H1 (cell line): ENCODE measurements at regions not wholly inside any gene's neighbourhood (a gene's known extent, or its start where the extent isn't known, plus 50 kb on each side); places are given as distances from the start of the nearest gene placed in this dataset.

ENCODE experiments used
- CTCF ChIA-PET: fragments of 300-600 bp; sonication (Branson Sonifier 250); formaldehyde crosslinking; loops from one replicate; lab custom pipeline; 2021; ENCODE audit not compliant: partially characterized antibody; lab: Charles Lee
- POLR2A ChIA-PET: fragments of 300-600 bp; sonication (Branson Sonifier 250); formaldehyde crosslinking; loops from one replicate; lab custom pipeline; 2021; ENCODE audit warnings: inconsistent platforms; ENCODE audit not compliant: partially characterized antibody; lab: Charles Lee
- DNase-seq, 2 experiments: peaks; one replicate each; pipeline versions ENCODE4 v3.0.0 to v3.0.0-alpha.2; 2010 to 2022; ENCODE audit warnings: low spot score in 2 of 2, low read depth in 1 of 2, mixed read lengths in 1 of 2
- FAIRE-seq: peaks from 2 replicates; lab custom pipeline; 2011; peaks lifted over from hg19 to GRCh38; lab: Jason Lieb, UNC
- H2AFZ ChIP-seq: 2 replicates; pipeline ENCODE4 v1.8.1; 2012; ENCODE audit warnings: low read length, inconsistent platforms
- H2AK5ac ChIP-seq: 2 replicates; pipeline ENCODE4 v1.6.1; 2013; ENCODE audit warnings: low read depth, low read length
- H2BK120ac ChIP-seq: replicated peaks from 2 replicates; pipeline ENCODE3; 2013; ENCODE audit warnings: low read depth, low read length, inconsistent platforms
- H2BK12ac ChIP-seq: 2 replicates; pipeline ENCODE4 v1.6.1; 2013; ENCODE audit warnings: low read depth, low read length
- H2BK15ac ChIP-seq: 2 replicates; pipeline ENCODE4 v1.6.1; 2013; ENCODE audit warnings: low read length
- H2BK20ac ChIP-seq: 2 replicates; pipeline ENCODE4 v1.6.1; 2013; ENCODE audit warnings: low read length
- H2BK5ac ChIP-seq: 2 replicates; pipeline ENCODE4 v1.6.1; 2013; ENCODE audit warnings: low read depth, low read length
- H3K14ac ChIP-seq: 2 replicates; pipeline ENCODE4 v1.6.1; 2013; ENCODE audit warnings: inconsistent platforms; ENCODE audit not compliant: insufficient read length
- H3K18ac ChIP-seq: 2 replicates; pipeline ENCODE4 v1.6.1; 2013; ENCODE audit warnings: low read length; ENCODE audit errors: extremely low read depth
- H3K23ac ChIP-seq: 2 replicates; pipeline ENCODE4 v1.6.1; 2013; ENCODE audit warnings: inconsistent platforms; ENCODE audit not compliant: insufficient read length
- H3K23me2 ChIP-seq: 2 replicates; pipeline ENCODE4 v1.6.1; 2013; ENCODE audit warnings: low read depth, low read length
- H3K27ac ChIP-seq: 2 replicates; pipeline ENCODE4 v1.6.1; 2011; ENCODE audit warnings: low read depth, low read length, inconsistent platforms
- H3K27me3 ChIP-seq, 4 experiments: replicated peaks in 1 of 4; 1 replicate in 1 of 4; 2 replicates in 3 of 4; pipeline versions ENCODE4 v1.6.1 to v1.8.1; 2011 to 2013; ENCODE audit warnings: low read length in 3 of 4, mild to moderate bottlenecking in 3 of 4, inconsistent platforms in 2 of 4, mixed read lengths in 2 of 4, moderate library complexity in 1 of 4; ENCODE audit not compliant: control insufficient read depth in 3 of 4, insufficient read depth in 3 of 4; ENCODE audit errors: extremely low read depth in 1 of 4
- H3K36me3 ChIP-seq, 4 experiments: 2 replicates each; pipeline versions ENCODE4 v1.6.1 to v1.8.1; 2011 to 2013; ENCODE audit warnings: mild to moderate bottlenecking in 4 of 4, low read length in 3 of 4, moderate library complexity in 2 of 4, control low read depth in 1 of 4, inconsistent platforms in 1 of 4; ENCODE audit not compliant: insufficient read depth in 4 of 4, control insufficient read depth in 2 of 4
- H3K4ac ChIP-seq: replicated peaks from 2 replicates; pipeline ENCODE3; 2013; ENCODE audit warnings: low read length, low read depth, mixed read lengths, inconsistent platforms; ENCODE audit not compliant: insufficient read length
- H3K4me1 ChIP-seq, 4 experiments: replicated peaks in 1 of 4; 1 replicate in 1 of 4; 2 replicates in 3 of 4; pipeline versions ENCODE4 v1.6.1 to v1.8.1; 2011 to 2013; ENCODE audit warnings: low read length in 3 of 4, inconsistent platforms in 2 of 4, mixed read lengths in 1 of 4; ENCODE audit not compliant: insufficient read depth in 4 of 4, control insufficient read depth in 3 of 4
- H3K4me2 ChIP-seq, 2 experiments: 2 replicates each; pipeline versions ENCODE4 v1.6.1 to v1.8.1; 2011 to 2013; ENCODE audit warnings: low read depth in 2 of 2, low read length in 2 of 2, control low read depth in 1 of 2, inconsistent platforms in 1 of 2, mild to moderate bottlenecking in 1 of 2; ENCODE audit not compliant: insufficient read depth in 1 of 2
- H3K4me3 ChIP-seq, 4 experiments: fragments of 200-600, 300-600 bp in 1 of 4; sonication (generic), shearing (Covaris generic), sonication (Bioruptor Twin) in 1 of 4; 2 replicates each; pipeline versions ENCODE4 v1.5.1 to v1.8.1; 2011 to 2016; ENCODE audit warnings: low read length in 4 of 4, low read depth in 3 of 4, control low read depth in 2 of 4, inconsistent platforms in 2 of 4, mild to moderate bottlenecking in 2 of 4, mixed read lengths in 1 of 4, moderate library complexity in 1 of 4; ENCODE audit not compliant: insufficient read depth in 2 of 4; ENCODE audit errors: extremely low read depth in 1 of 4
- H3K56ac ChIP-seq: replicated peaks from 2 replicates; pipeline ENCODE3; 2013; ENCODE audit warnings: low read depth, mild to moderate bottlenecking, mixed read lengths, low read length, inconsistent platforms; ENCODE audit not compliant: insufficient read length
- H3K79me1 ChIP-seq: 2 replicates; pipeline ENCODE4 v1.6.1; 2013; ENCODE audit warnings: low read depth, low read length, control low read depth
- H3K79me2 ChIP-seq, 2 experiments: 2 replicates each; pipeline versions ENCODE4 v1.6.1 to v1.8.1; 2012 to 2013; ENCODE audit warnings: low read length in 2 of 2, mild to moderate bottlenecking in 2 of 2, inconsistent platforms in 1 of 2; ENCODE audit not compliant: insufficient read depth in 2 of 2, control insufficient read depth in 1 of 2
- H3K9ac ChIP-seq, 4 experiments: replicated peaks in 1 of 4; 1 replicate in 1 of 4; 2 replicates in 3 of 4; pipeline versions ENCODE4 v1.6.1 to v1.8.1; 2011 to 2013; ENCODE audit warnings: low read depth in 3 of 4, low read length in 3 of 4, control low read depth in 2 of 4, mild to moderate bottlenecking in 2 of 4, moderate library complexity in 2 of 4, inconsistent platforms in 1 of 4; ENCODE audit errors: extremely low read depth in 1 of 4
- H3K9me3 ChIP-seq, 2 experiments: 2 replicates each; pipeline versions ENCODE4 v1.6.1 to v1.8.1; 2012 to 2013; ENCODE audit warnings: mild to moderate bottlenecking in 2 of 2, moderate library complexity in 2 of 2, control low read depth in 1 of 2, inconsistent platforms in 1 of 2, low read depth in 1 of 2, low read length in 1 of 2, mixed read lengths in 1 of 2; ENCODE audit not compliant: insufficient read depth in 2 of 2
- H4K20me1 ChIP-seq, 2 experiments: replicated peaks in 1 of 2; 2 replicates each; pipeline versions ENCODE3 to v1.8.1; 2011 to 2013; ENCODE audit warnings: inconsistent platforms in 2 of 2, low read length in 2 of 2, mild to moderate bottlenecking in 1 of 2; ENCODE audit not compliant: insufficient read depth in 2 of 2, control insufficient read depth in 1 of 2
- H4K5ac ChIP-seq: 2 replicates; pipeline ENCODE4 v1.6.1; 2013; ENCODE audit warnings: low read length, low read depth, mixed read lengths, inconsistent platforms; ENCODE audit not compliant: insufficient read length
- H4K8ac ChIP-seq: 2 replicates; pipeline ENCODE4 v1.8.0; 2013; ENCODE audit warnings: mild to moderate bottlenecking, moderate library complexity, low read length, inconsistent platforms; ENCODE audit not compliant: insufficient read depth; ENCODE audit errors: extremely low read depth
- H4K91ac ChIP-seq: replicated peaks from 2 replicates; pipeline ENCODE3; 2013; ENCODE audit warnings: low read length, mixed read lengths, inconsistent platforms; ENCODE audit not compliant: insufficient read length
- ASH2L ChIP-seq: fragments of 200-600, 300-600 bp; sonication (generic); IDR thresholded peaks from one replicate; pipeline ENCODE4 v1.7.1; 2017; ENCODE audit warnings: low read length
- ATF3 ChIP-seq: IDR thresholded peaks from 2 replicates; pipeline ENCODE4 v1.6.1; 2011; ENCODE audit warnings: low read depth, mild to moderate bottlenecking, low read length; ENCODE audit not compliant: insufficient read depth
- CHD2 ChIP-seq: IDR thresholded peaks from 2 replicates; pipeline ENCODE4 v1.6.1; 2012; ENCODE audit warnings: low read length, improper control_type of control experiment
- CTBP2 ChIP-seq: IDR thresholded peaks from 2 replicates; pipeline ENCODE4 v1.7.0; 2011; ENCODE audit warnings: borderline replicate concordance, mild to moderate bottlenecking, moderate library complexity, mixed read lengths, low read length; ENCODE audit not compliant: insufficient read depth, insufficient read length
- EP300 ChIP-seq, 2 experiments: IDR thresholded peaks; 1 replicate in 1 of 2; 2 replicates in 1 of 2; pipeline ENCODE4 v1.6.1; 2011 to 2012; ENCODE audit warnings: low read depth in 2 of 2, low read length in 2 of 2, mild to moderate bottlenecking in 2 of 2, borderline replicate concordance in 1 of 2, inconsistent platforms in 1 of 2, moderate library complexity in 1 of 2
- MAFK ChIP-seq: IDR thresholded peaks from 2 replicates; pipeline ENCODE4 v1.6.1; 2012; ENCODE audit warnings: low read depth, mild to moderate bottlenecking, improper control_type of control experiment, low read length
- RFX5 ChIP-seq: IDR thresholded peaks from 2 replicates; pipeline ENCODE4 v1.6.1; 2011; ENCODE audit warnings: low read depth, low read length, improper control_type of control experiment, borderline replicate concordance
- SIN3A ChIP-seq, 2 experiments: IDR thresholded peaks in 1 of 2; conservative IDR thresholded peaks in 1 of 2; 2 replicates each; pipeline ENCODE4 v1.6.1; 2011 to 2012; ENCODE audit warnings: low read length in 2 of 2, improper control_type of control experiment in 1 of 2, low read depth in 1 of 2, mild to moderate bottlenecking in 1 of 2
- SIX5 ChIP-seq: IDR thresholded peaks from 2 replicates; pipeline ENCODE4 v1.6.1; 2011; ENCODE audit warnings: mild to moderate bottlenecking, low read depth, low read length
- SRF ChIP-seq: IDR thresholded peaks from 2 replicates; pipeline ENCODE4 v1.6.1; 2011; ENCODE audit warnings: mild to moderate bottlenecking, low read depth, low read length, moderate library complexity
- SUZ12 ChIP-seq: fragments of 200-600 bp; sonication (generic); IDR thresholded peaks from 2 replicates; pipeline ENCODE4 v1.6.1; 2012; ENCODE audit warnings: mild to moderate bottlenecking, inconsistent platforms, low read length, moderate library complexity, mixed read lengths
- TAF1 ChIP-seq: IDR thresholded peaks from 2 replicates; pipeline ENCODE4 v1.6.1; 2011; ENCODE audit warnings: mild to moderate bottlenecking, low read depth, low read length
- TAF7 ChIP-seq: optimal IDR thresholded peaks from 2 replicates; pipeline ENCODE3; 2011; ENCODE audit warnings: low read depth, mild to moderate bottlenecking, inconsistent platforms, low read length, moderate library complexity, borderline replicate concordance
- TCF12 ChIP-seq: IDR thresholded peaks from 2 replicates; pipeline ENCODE4 v1.6.1; 2011; ENCODE audit warnings: low read depth, mild to moderate bottlenecking, low read length
- ZNF274 ChIP-seq: IDR thresholded peaks from 2 replicates; pipeline ENCODE4 v1.7.0; 2012; ENCODE audit warnings: low read length, borderline replicate concordance; ENCODE audit errors: extremely low read depth
- WGBS, 2 experiments: shearing (Covaris generic) in 1 of 2; methylation state at CpG; one replicate each; pipeline versions ENCODE4 v1.1.6 to v1.1.7; 2013 to 2015; ENCODE audit warnings: low lambda C conversion rate in 2 of 2, mixed read lengths in 2 of 2, inconsistent platforms in 1 of 2, low coverage in 1 of 2, missing lambda C conversion rate in 1 of 2; ENCODE audit not compliant: insufficient replicate concordance in 2 of 2, insufficient coverage in 1 of 2, insufficient read length in 1 of 2; ENCODE audit errors: extremely low coverage in 1 of 2, missing lambda C conversion rate in 1 of 2; 5-methylcytosine and 5-hydroxymethylcytosine counted together

GRCh38 chr1:216826214-216826613 lies 103.0 kb upstream of the ESRRG start:
- Histone ChIP-seq H3K23ac (no peak overlapping the region), H3K23me2 (no peaks in the 10 kb centered on the region), H4K20me1 (no peaks in the 10 kb centered on the region), H3K9me3 (no peaks in the 10 kb centered on the region), H4K91ac (no peak overlapping the region), H2AFZ (no peak overlapping the region), H2BK15ac (no peak overlapping the region), H2BK120ac (no peak overlapping the region), H2AK5ac (no peak overlapping the region), H3K4me1 (peaks cover 0 to 10% (median 4%) of the 10 kb centered on the region in 4 experiments; a peak in 2 of 7 replicates), H3K79me2 (no peaks in the 10 kb centered on the region), H3K27me3 (no peaks in the 10 kb centered on the region), H3K4ac (no peak overlapping the region), H3K36me3 (no peaks in the 10 kb centered on the region), H3K27ac (no peak overlapping the region), H3K9ac (no peak overlapping the region), H2BK5ac (no peak overlapping the region), H3K4me3 (no peak overlapping the region), H3K18ac (no peak overlapping the region), H3K56ac (no peak overlapping the region), H2BK20ac (no peak overlapping the region), H3K14ac (no peak overlapping the region), H3K4me2 (no peak overlapping the region), H4K5ac (no peak overlapping the region), H2BK12ac (no peak overlapping the region), H4K8ac (no peak overlapping the region), H3K79me1 (no peaks in the 10 kb centered on the region)
- DNase-seq (no peak), FAIRE-seq (no peak)
- ChIA-PET CTCF (no interaction called here), POLR2A (no interaction called here)
- WGBS, 2 experiments, result 89% methylated on average over 4 of the region's 4 CpGs; no CpG with 5 or more reads in 1 of the 2 experiments
- TF ChIP-seq ATF3 (no peak), ASH2L (no peak), TAF1 (no peak), SRF (no peak), CTBP2 (no peak), SUZ12 (no peak), RFX5 (no peak), TAF7 (no peak), EP300 (IDR thresholded peaks at IDR 0.05; ENCODE audit: borderline replicate concordance in 1 of 2, low read depth in 2 of 2, low read length in 2 of 2) (no peak), CHD2 (no peak), TCF12 (no peak), SIN3A (conservative IDR thresholded peaks at IDR 0.05 in 1 of 2, IDR thresholded peaks at IDR 0.05 in 1 of 2; ENCODE audit: low read depth in 1 of 2, low read length in 2 of 2) (no peak), SIX5 (no peak), ZNF274 (no peak), MAFK (no peak)
